ENCODE measurements at regions not wholly inside any gene's neighbourhood (a gene's known extent, or its start where the extent isn't known, plus 50 kb on each side); places are given as distances from the start of the nearest gene placed in this dataset.

- DNase-seq (ENCODE audit: low read depth), result no peak
- H3K4me3 ChIP-seq (ENCODE audit: low read depth, low read length), result no peak overlapping the region
- no peaks in the 10 kb centered on the region for H3K36me3 ChIP-seq (ENCODE audit: control insufficient read depth, insufficient read depth, low read length)
- no peaks in the 10 kb centered on the region for H3K27me3 ChIP-seq (ENCODE audit: control insufficient read depth, insufficient read depth, low read length)
- no peak for TF ChIP-seq CTCF (IDR thresholded peaks at IDR 0.05; ENCODE audit: insufficient read depth, low read length, poor library complexity, severe bottlenecking)
These were observed 121.0 kb upstream of the LOC128125822 start for GRCh38 chr6:63451238-63451637.

- H3K4me3 ChIP-seq (ENCODE audit: low read depth, low read length), result no peak overlapping the region
- no peaks in the 10 kb centered on the region for H3K36me3 ChIP-seq (ENCODE audit: control insufficient read depth, insufficient read depth, low read length)
- no peak for DNase-seq (ENCODE audit: low read depth)
- H3K27me3 ChIP-seq (ENCODE audit: control insufficient read depth, insufficient read depth, low read length), result no peaks in the 10 kb centered on the region
- TF ChIP-seq CTCF (IDR thresholded peaks at IDR 0.05; ENCODE audit: insufficient read depth, low read length, poor library complexity, severe bottlenecking), result no peak
These were observed 120.2 kb upstream of the LOC128125822 start for GRCh38 chr6:63452125-63452524.

- Histone ChIP-seq H3K4me3 (ENCODE audit: low read depth, low read length) (no peak overlapping the region), H3K27me3 (ENCODE audit: control insufficient read depth, insufficient read depth, low read length) (no peaks in the 10 kb centered on the region), H3K36me3 (ENCODE audit: control insufficient read depth, insufficient read depth, low read length) (no peaks in the 10 kb centered on the region)
- no peak for DNase-seq (ENCODE audit: low read depth)
- TF ChIP-seq CTCF (IDR thresholded peaks at IDR 0.05; ENCODE audit: insufficient read depth, low read length, poor library complexity, severe bottlenecking), result no peak
These were observed 115.5 kb upstream of the LOC128125822 start for GRCh38 chr6:63456734-63457133.

- Histone ChIP-seq H3K36me3 (ENCODE audit: control insufficient read depth, insufficient read depth, low read length) (no peaks in the 10 kb centered on the region), H3K27me3 (ENCODE audit: control insufficient read depth, insufficient read depth, low read length) (no peaks in the 10 kb centered on the region), H3K4me3 (ENCODE audit: low read depth, low read length) (no peak overlapping the region)
- TF ChIP-seq CTCF (IDR thresholded peaks at IDR 0.05; ENCODE audit: insufficient read depth, low read length, poor library complexity, severe bottlenecking), result no peak
- DNase-seq (ENCODE audit: low read depth), result no peak
These were observed 113.7 kb upstream of the LOC128125822 start for GRCh38 chr6:63458480-63459115.

GRCh38 chr6:63459814-63460213 is 112.5 kb upstream of the LOC128125822 start:
- DNase-seq (ENCODE audit: low read depth), result no peak
- Histone ChIP-seq H3K4me3 (ENCODE audit: low read depth, low read length) (no peak overlapping the region), H3K36me3 (ENCODE audit: control insufficient read depth, insufficient read depth, low read length) (no peaks in the 10 kb centered on the region), H3K27me3 (ENCODE audit: control insufficient read depth, insufficient read depth, low read length) (no peaks in the 10 kb centered on the region)
- TF ChIP-seq CTCF (IDR thresholded peaks at IDR 0.05; ENCODE audit: insufficient read depth, low read length, poor library complexity, severe bottlenecking), result no peak

- no peaks in the 10 kb centered on the region for H3K27me3 ChIP-seq (ENCODE audit: control insufficient read depth, insufficient read depth, low read length)
- TF ChIP-seq CTCF (IDR thresholded peaks at IDR 0.05; ENCODE audit: insufficient read depth, low read length, poor library complexity, severe bottlenecking), result no peak
- no peak overlapping the region for H3K4me3 ChIP-seq (ENCODE audit: low read depth, low read length)
- DNase-seq (ENCODE audit: low read depth), result no peak
- no peaks in the 10 kb centered on the region for H3K36me3 ChIP-seq (ENCODE audit: control insufficient read depth, insufficient read depth, low read length)
These were observed 111.3 kb upstream of the LOC128125822 start for GRCh38 chr6:63460971-63461370.
